Caco-2 (cell line): ENCODE measurements at regions not wholly inside any gene's neighbourhood (a gene's known extent, or its start where the extent isn't known, plus 50 kb on each side); places are given as distances from the start of the nearest gene placed in this dataset.

Experiments used
- BruUV-seq: library from RNA; stranded (reverse); fragments of 400-500 nt; replicated peaks from 2 replicates; lab custom pipeline; 2021; lab: Mats Ljungman, UMichigan
- CTCF ChIA-PET: fragments of 300-600 bp; sonication (Branson Sonifier 250); formaldehyde crosslinking; loops from one replicate; lab custom pipeline; 2022; ENCODE audit warnings: antibody characterized with exemption; lab: Charles Lee
- POLR2A ChIA-PET: fragments of 300-600 bp; sonication (Branson Sonifier 250); formaldehyde crosslinking; loops from one replicate; lab custom pipeline; 2022; ENCODE audit warnings: antibody characterized with exemption; lab: Charles Lee
- DNase-seq, 2 experiments: peaks; one replicate each; pipeline versions ENCODE4 v3.0.0 to v3.0.0-alpha.2; 2020 to 2022
- H3K27me3 ChIP-seq: replicated peaks from 2 replicates; pipeline ENCODE4 v1.6.0; 2011; ENCODE audit warnings: low read length; ENCODE audit not compliant: control insufficient read depth, insufficient read depth
- H3K36me3 ChIP-seq: 2 replicates; pipeline ENCODE4 v1.5.1; 2011; ENCODE audit warnings: low read length; ENCODE audit not compliant: control insufficient read depth, insufficient read depth
- H3K4me1 ChIP-seq: fragments of 250-450 bp; sonication (Bioruptor Pico); 2 replicates; pipeline ENCODE4 v1.5.1; 2020; ENCODE audit warnings: mild to moderate bottlenecking
- H3K4me3 ChIP-seq: 2 replicates; pipeline ENCODE4 v1.5.1; 2011; ENCODE audit warnings: low read depth, mild to moderate bottlenecking, control low read depth, low read length
- H3K9me3 ChIP-seq: fragments of 250-450 bp; sonication (Bioruptor Pico); 2 replicates; pipeline ENCODE4 v1.5.1; 2020; ENCODE audit warnings: mild to moderate bottlenecking, moderate library complexity
- H3K27ac Mint-ChIP-seq: one replicate; pipeline ENCODE4 v1.8.0; 2022; ENCODE audit warnings: mixed read lengths; ENCODE audit not compliant: unreplicated experiment
- H3K27me3 Mint-ChIP-seq: one replicate; pipeline ENCODE4 v1.8.0; 2022; ENCODE audit warnings: mixed read lengths; ENCODE audit not compliant: insufficient read depth, unreplicated experiment
- H3K36me3 Mint-ChIP-seq: one replicate; pipeline ENCODE4 v1.8.0; 2022; ENCODE audit warnings: mild to moderate bottlenecking, mixed read lengths; ENCODE audit not compliant: insufficient read depth, unreplicated experiment
- H3K4me1 Mint-ChIP-seq: one replicate; pipeline ENCODE4 v1.8.0; 2022; ENCODE audit warnings: low read depth, mixed read lengths; ENCODE audit not compliant: unreplicated experiment
- H3K4me3 Mint-ChIP-seq: one replicate; pipeline ENCODE4 v1.8.0; 2022; ENCODE audit warnings: mild to moderate bottlenecking, moderate library complexity, mixed read lengths; ENCODE audit not compliant: unreplicated experiment
- H3K9me3 Mint-ChIP-seq: one replicate; pipeline ENCODE4 v1.8.0; 2022; ENCODE audit warnings: mixed read lengths; ENCODE audit not compliant: unreplicated experiment
- CTCF ChIP-seq, 2 experiments: fragments of 200-600 bp in 1 of 2; IDR thresholded peaks; 1 replicate in 1 of 2; 2 replicates in 1 of 2; pipeline versions ENCODE4 v1.5.1 to v1.8.0; 2011 to 2022; ENCODE audit warnings: antibody characterized with exemption in 1 of 2, control low read depth in 1 of 2, inconsistent platforms in 1 of 2, low read depth in 1 of 2, low read length in 1 of 2, mild to moderate bottlenecking in 1 of 2, moderate library complexity in 1 of 2; ENCODE audit not compliant: insufficient read depth in 1 of 2, severe bottlenecking in 1 of 2, unreplicated experiment in 1 of 2
- intact Hi-C: fragments of 100-400 bp; cut with micrococcal nuclease; formaldehyde crosslinking; loops from one replicate; pipeline ENCODE4 v1.10.0; 2022; ENCODE audit not compliant: unreplicated experiment

- BruUV-seq, result no TSS peak
- Mint-ChIP-seq H3K36me3 (no peaks in the 10 kb centered on the region), H3K27ac (no peak overlapping the region), H3K4me3 (no peak overlapping the region), H3K4me1 (no peaks in the 10 kb centered on the region), H3K27me3 (no peaks in the 10 kb centered on the region), H3K9me3 (no peaks in the 10 kb centered on the region)
- H3K4me1 ChIP-seq, result no peaks in the 10 kb centered on the region
- H3K27me3 ChIP-seq, result no peaks in the 10 kb centered on the region
- POLR2A ChIA-PET, result no interaction called here
- CTCF ChIA-PET, result no interaction called here
- TF ChIP-seq CTCF (IDR thresholded peaks at IDR 0.05; ENCODE audit: insufficient read depth in 1 of 2, low read depth in 1 of 2, low read length in 1 of 2, severe bottlenecking in 1 of 2, unreplicated experiment in 1 of 2), result no peak
- intact Hi-C loops, result no loop called here
- no peak for DNase-seq
- H3K36me3 ChIP-seq, result no peaks in the 10 kb centered on the region
- H3K9me3 ChIP-seq, result no peaks in the 10 kb centered on the region
- no peak overlapping the region for H3K4me3 ChIP-seq
Measured at GRCh38 chr10:55509168-55509567, 708.1 kb upstream of the PCDH15 start.

GRCh38 chr10:55500931-55501559 lies 700.0 kb upstream of the PCDH15 start:
- Histone ChIP-seq H3K9me3 (no peaks in the 10 kb centered on the region), H3K4me3 (no peak overlapping the region), H3K4me1 (no peaks in the 10 kb centered on the region), H3K27me3 (no peaks in the 10 kb centered on the region), H3K36me3 (no peaks in the 10 kb centered on the region)
- H3K4me3 Mint-ChIP-seq, result no peak overlapping the region
- CTCF ChIA-PET, result interaction anchor here (0.6 kb wide), 1 partner anchor 214 kb away, joined by 4 read pairs; no protein-coding TSS in a partner anchor
- peak; percentile 77 to 82 for TF ChIP-seq CTCF (IDR thresholded peaks at IDR 0.05; ENCODE audit: insufficient read depth in 1 of 2, low read depth in 1 of 2, low read length in 1 of 2, severe bottlenecking in 1 of 2, unreplicated experiment in 1 of 2)
- BruUV-seq, result no TSS peak
- no peaks in the 10 kb centered on the region for H3K27me3 Mint-ChIP-seq
- POLR2A ChIA-PET, result no interaction called here
- intact Hi-C loops, result loop anchor here (1.0 kb wide), 3 partner anchors 214 to 516 kb away; no protein-coding TSS in a partner anchor
- no peaks in the 10 kb centered on the region for H3K4me1 Mint-ChIP-seq
- H3K9me3 Mint-ChIP-seq, result no peaks in the 10 kb centered on the region
- H3K36me3 Mint-ChIP-seq, result no peaks in the 10 kb centered on the region
- no peak overlapping the region for H3K27ac Mint-ChIP-seq
- peak; percentile 69 to 74 for DNase-seq

GRCh38 chr10:55497893-55498499 lies 697.0 kb upstream of the PCDH15 start:
- intact Hi-C loops, result no loop called here
- no peak for TF ChIP-seq CTCF (IDR thresholded peaks at IDR 0.05; ENCODE audit: insufficient read depth in 1 of 2, low read depth in 1 of 2, low read length in 1 of 2, severe bottlenecking in 1 of 2, unreplicated experiment in 1 of 2)
- no peaks in the 10 kb centered on the region for H3K27me3 ChIP-seq
- no peaks in the 10 kb centered on the region for H3K36me3 Mint-ChIP-seq
- no peaks in the 10 kb centered on the region for H3K27me3 Mint-ChIP-seq
- no peak for DNase-seq
- H3K4me3 Mint-ChIP-seq, result no peak overlapping the region
- H3K4me1 ChIP-seq, result no peaks in the 10 kb centered on the region
- ChIA-PET POLR2A (no interaction called here), CTCF (no interaction called here)
- no peaks in the 10 kb centered on the region for H3K9me3 Mint-ChIP-seq
- no peaks in the 10 kb centered on the region for H3K9me3 ChIP-seq
- no peaks in the 10 kb centered on the region for H3K36me3 ChIP-seq
- H3K4me3 ChIP-seq, result no peak overlapping the region
- no peaks in the 10 kb centered on the region for H3K4me1 Mint-ChIP-seq
- no TSS peak for BruUV-seq
- H3K27ac Mint-ChIP-seq, result no peak overlapping the region
